WTC11 (cell line): ENCODE measurements at regions not wholly inside any gene's neighbourhood (a gene's known extent, or its start where the extent isn't known, plus 50 kb on each side); places are given as distances from the start of the nearest gene placed in this dataset.

Experiments used
- CBFB ChIP-seq: sonication (generic); formaldehyde crosslinking; IDR thresholded peaks from 2 replicates; pipeline ENCODE4 v1.8.1; 2022; ENCODE audit warnings: mild to moderate bottlenecking, low read depth, missing genetic modification reagents
- JUN ChIP-seq: sonication (generic); formaldehyde crosslinking; IDR thresholded peaks from 2 replicates; pipeline ENCODE4 v1.8.0; 2023; ENCODE audit warnings: mild to moderate bottlenecking, missing genetic modification reagents
- TF ChIP-seq, protein P1 (sequence below): fragments of 200-600 bp; IDR thresholded peaks from 2 replicates; pipeline ENCODE4 v1.8.0; 2022; ENCODE audit warnings: antibody characterized with exemption
- TF ChIP-seq, protein P2 (sequence below): fragments of 250-450 bp; sonication (Bioruptor Pico); IDR thresholded peaks from 2 replicates; pipeline ENCODE4 v1.9.0; 2021; ENCODE audit warnings: moderate library complexity, mild to moderate bottlenecking, inconsistent platforms, borderline replicate concordance

DNA sequence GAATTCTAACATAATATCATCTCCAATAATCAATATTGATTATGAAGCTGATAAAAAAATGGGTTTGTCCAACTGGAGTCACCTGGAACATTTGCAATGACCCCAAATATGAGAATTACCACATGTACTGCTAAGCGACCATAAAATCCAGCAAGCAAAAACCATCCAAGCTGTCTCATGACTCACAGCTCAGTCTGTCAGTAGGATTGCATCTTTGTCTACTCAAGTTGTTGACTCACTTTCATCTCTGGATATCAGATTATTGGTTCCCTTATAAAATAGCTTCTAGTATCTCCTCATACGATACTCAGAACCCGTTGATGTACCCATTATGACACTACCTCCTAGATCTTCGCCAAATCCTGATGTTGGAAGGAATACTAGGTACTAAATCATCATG, 209.8 kb upstream of the ATP11B start:
- TF ChIP-seq, protein P1, sequence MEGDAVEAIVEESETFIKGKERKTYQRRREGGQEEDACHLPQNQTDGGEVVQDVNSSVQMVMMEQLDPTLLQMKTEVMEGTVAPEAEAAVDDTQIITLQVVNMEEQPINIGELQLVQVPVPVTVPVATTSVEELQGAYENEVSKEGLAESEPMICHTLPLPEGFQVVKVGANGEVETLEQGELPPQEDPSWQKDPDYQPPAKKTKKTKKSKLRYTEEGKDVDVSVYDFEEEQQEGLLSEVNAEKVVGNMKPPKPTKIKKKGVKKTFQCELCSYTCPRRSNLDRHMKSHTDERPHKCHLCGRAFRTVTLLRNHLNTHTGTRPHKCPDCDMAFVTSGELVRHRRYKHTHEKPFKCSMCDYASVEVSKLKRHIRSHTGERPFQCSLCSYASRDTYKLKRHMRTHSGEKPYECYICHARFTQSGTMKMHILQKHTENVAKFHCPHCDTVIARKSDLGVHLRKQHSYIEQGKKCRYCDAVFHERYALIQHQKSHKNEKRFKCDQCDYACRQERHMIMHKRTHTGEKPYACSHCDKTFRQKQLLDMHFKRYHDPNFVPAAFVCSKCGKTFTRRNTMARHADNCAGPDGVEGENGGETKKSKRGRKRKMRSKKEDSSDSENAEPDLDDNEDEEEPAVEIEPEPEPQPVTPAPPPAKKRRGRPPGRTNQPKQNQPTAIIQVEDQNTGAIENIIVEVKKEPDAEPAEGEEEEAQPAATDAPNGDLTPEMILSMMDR, result no peak
- TF ChIP-seq, protein P2, sequence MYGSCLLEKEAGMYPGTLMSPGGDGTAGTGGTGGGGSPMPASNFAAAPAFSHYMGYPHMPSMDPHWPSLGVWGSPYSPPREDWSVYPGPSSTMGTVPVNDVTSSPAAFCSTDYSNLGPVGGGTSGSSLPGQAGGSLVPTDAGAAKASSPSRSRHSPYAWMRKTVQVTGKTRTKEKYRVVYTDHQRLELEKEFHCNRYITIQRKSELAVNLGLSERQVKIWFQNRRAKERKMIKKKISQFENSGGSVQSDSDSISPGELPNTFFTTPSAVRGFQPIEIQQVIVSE (CRISPR knock-in tag), result no peak
- TF ChIP-seq JUN (CRISPR knock-in tag) (no peak), CBFB (CRISPR knock-in tag) (no peak)
